Right atrium auricular region (tissue), 2 donors: ENCODE measurements at regions not wholly inside any gene's neighbourhood (a gene's known extent, or its start where the extent isn't known, plus 50 kb on each side); places are given as distances from the start of the nearest gene placed in this dataset.

Experiments used
- DNase-seq: peaks from one replicate; pipeline ENCODE4 v3.0.0-alpha.2; 2019; ENCODE audit warnings: low spot score
- H3K27ac ChIP-seq, 2 donors: fragments of 200-600 bp; sonication (generic); 1 replicate in 1 of 2; 2 replicates in 1 of 2; pipeline ENCODE4 v1.5.1; 2016 to 2019
- H3K27me3 ChIP-seq, 2 donors: fragments of 200-600 bp; sonication (generic); one replicate each; pipeline versions ENCODE4 v1.5.1 to v1.6.0; 2017 to 2019
- H3K36me3 ChIP-seq: fragments of 200-600 bp; sonication (generic); one replicate; pipeline ENCODE4 v1.5.1; 2016
- H3K4me1 ChIP-seq, 2 donors: fragments of 200-600 bp; sonication (generic); one replicate each; pipeline versions ENCODE4 v1.5.1 to v1.6.0; 2017 to 2019
- H3K4me3 ChIP-seq, 2 donors: fragments of 200-600 bp; sonication (generic); 1 replicate in 1 of 2; 2 replicates in 1 of 2; pipeline ENCODE4 v1.5.1; 2017 to 2019; ENCODE audit warnings: mild to moderate bottlenecking in 1 of 2, moderate library complexity in 1 of 2
- H3K9me3 ChIP-seq, 2 donors: fragments of 200-600 bp; sonication (generic); one replicate each; pipeline ENCODE4 v1.5.1; 2019
- TF ChIP-seq, protein P1 (sequence below), 2 donors: fragments of 200-600 bp; sonication (generic); IDR thresholded peaks; one replicate each; pipeline ENCODE4 v1.5.1; 2019; ENCODE audit warnings: antibody characterized with exemption in 2 of 2

DNA sequence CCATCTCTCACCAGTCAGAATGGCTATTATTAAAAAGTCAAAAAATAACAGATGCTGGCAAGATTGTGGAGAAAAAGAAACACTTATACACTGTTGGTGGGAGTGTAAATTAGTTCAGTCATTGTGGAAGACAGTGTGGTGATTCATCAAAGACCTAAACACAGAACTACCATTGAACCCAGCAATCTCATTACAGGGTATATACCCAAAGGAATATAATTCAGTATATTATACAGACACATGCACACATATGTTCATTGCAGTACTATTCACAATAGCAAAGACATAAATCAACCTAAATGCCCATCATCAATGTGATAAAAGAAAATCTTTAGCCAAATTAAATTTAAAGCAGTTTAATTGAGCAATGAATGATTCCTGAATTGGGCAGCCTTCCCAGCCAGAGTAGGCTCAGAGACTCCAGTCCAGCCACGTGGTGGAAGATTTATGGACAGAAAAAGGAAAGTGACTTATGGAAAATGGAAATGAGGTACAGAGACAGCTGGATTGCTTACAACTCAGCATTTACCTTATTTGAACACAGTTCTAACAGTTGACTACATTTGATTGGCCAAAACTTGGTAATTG is 377.1 kb upstream of the SLC39A10 start:
- TF ChIP-seq, protein P1, sequence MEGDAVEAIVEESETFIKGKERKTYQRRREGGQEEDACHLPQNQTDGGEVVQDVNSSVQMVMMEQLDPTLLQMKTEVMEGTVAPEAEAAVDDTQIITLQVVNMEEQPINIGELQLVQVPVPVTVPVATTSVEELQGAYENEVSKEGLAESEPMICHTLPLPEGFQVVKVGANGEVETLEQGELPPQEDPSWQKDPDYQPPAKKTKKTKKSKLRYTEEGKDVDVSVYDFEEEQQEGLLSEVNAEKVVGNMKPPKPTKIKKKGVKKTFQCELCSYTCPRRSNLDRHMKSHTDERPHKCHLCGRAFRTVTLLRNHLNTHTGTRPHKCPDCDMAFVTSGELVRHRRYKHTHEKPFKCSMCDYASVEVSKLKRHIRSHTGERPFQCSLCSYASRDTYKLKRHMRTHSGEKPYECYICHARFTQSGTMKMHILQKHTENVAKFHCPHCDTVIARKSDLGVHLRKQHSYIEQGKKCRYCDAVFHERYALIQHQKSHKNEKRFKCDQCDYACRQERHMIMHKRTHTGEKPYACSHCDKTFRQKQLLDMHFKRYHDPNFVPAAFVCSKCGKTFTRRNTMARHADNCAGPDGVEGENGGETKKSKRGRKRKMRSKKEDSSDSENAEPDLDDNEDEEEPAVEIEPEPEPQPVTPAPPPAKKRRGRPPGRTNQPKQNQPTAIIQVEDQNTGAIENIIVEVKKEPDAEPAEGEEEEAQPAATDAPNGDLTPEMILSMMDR (IDR thresholded peaks at IDR 0.05): no peak

DNA sequence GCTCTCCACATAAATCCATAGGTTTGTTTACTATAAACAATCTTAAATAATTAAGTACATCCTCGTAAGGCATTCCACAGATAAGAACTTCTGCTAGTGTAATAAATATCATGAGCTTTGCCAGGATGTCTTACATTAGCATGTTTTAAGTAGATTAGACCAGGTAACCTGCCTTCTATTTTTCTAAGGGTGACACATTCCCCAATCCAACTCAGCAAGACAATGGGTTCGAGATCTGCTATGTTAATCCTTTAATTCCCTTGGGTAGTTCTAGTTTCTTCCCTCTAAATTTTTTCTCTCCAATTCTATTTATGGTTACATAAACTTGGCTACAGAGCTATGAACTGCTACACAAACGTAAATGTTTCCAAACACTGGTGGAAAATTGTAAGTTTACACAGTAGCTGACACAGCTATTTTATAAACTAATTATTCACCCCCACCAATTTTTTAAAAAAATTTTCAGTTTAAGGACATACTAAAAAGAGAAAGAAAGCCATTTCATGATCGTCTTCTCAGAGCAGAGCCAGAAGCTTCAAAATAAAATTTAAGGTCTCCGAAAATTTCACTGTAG is 386.5 kb upstream of the SLC39A10 start:
- Histone ChIP-seq H3K27ac (no peak overlapping the region), H3K27me3 (no peaks in the 10 kb centered on the region), H3K4me3 (no peak overlapping the region), H3K9me3 (no peaks in the 10 kb centered on the region), H3K36me3 (no peaks in the 10 kb centered on the region), H3K4me1 (no peaks in the 10 kb centered on the region)
- DNase-seq: no peak
- TF ChIP-seq, protein P1 (IDR thresholded peaks at IDR 0.05): no peak

More for the DNA sequence above, 377.1 kb upstream of the SLC39A10 start:
- Histone ChIP-seq H3K27ac (no peak overlapping the region), H3K27me3 (no peaks in the 10 kb centered on the region), H3K4me1 (no peaks in the 10 kb centered on the region), H3K9me3 (no peaks in the 10 kb centered on the region), H3K4me3 (no peak overlapping the region), H3K36me3 (no peaks in the 10 kb centered on the region)
- DNase-seq: no peak

DNA sequence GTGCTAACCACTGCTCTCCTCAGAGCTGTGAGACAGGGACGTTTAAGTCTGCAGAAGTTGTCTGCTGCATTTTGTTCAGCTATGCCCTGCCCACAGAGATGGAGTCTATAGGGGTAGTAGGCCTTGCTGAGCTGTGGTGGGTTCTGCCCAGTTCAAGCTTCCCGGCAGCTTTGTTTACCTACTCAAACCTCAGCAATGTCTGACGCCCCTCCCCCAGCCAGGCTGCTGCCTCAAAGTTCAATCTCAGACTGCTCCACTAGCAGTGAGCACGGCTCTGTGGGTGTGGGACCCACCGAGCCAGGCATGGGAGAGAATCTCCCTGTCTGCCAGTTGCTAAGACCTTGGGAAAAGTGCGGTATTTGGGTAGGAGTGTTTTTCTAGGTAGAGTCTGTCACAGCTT is 387.8 kb upstream of the SLC39A10 start:
- no peaks in the 10 kb centered on the region for H3K36me3 ChIP-seq
- no peaks in the 10 kb centered on the region for H3K9me3 ChIP-seq
- no peaks in the 10 kb centered on the region for H3K4me1 ChIP-seq
- H3K27me3 ChIP-seq: no peaks in the 10 kb centered on the region
- no peak overlapping the region for H3K27ac ChIP-seq
- no peak for DNase-seq
- TF ChIP-seq, protein P1 (IDR thresholded peaks at IDR 0.05): no peak
- H3K4me3 ChIP-seq: no peak overlapping the region

DNA sequence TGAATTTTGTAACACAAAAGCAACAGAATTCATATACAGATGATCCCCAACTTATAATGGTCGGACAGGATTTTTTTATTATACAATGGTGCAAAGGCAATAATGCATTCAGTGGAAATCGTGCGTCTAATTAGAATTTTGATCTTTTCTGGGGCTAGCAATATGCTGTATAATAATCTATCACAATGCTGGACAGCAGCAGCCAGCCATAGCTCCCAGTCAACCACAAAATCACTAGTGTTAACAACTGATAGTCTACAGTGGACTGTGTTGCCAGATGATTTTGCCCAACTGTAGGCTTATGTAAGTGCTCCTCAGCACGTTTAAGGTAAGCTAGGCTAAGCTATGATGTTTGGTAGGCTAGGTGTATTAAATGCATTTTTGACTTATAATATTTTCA is 399.0 kb upstream of the SLC39A10 start:
- TF ChIP-seq, protein P1 (IDR thresholded peaks at IDR 0.05): no peak
- Histone ChIP-seq H3K9me3 (no peaks in the 10 kb centered on the region), H3K27ac (no peak overlapping the region), H3K27me3 (no peaks in the 10 kb centered on the region), H3K4me3 (no peak overlapping the region), H3K4me1 (no peaks in the 10 kb centered on the region), H3K36me3 (no peaks in the 10 kb centered on the region)
- DNase-seq: no peak

DNA sequence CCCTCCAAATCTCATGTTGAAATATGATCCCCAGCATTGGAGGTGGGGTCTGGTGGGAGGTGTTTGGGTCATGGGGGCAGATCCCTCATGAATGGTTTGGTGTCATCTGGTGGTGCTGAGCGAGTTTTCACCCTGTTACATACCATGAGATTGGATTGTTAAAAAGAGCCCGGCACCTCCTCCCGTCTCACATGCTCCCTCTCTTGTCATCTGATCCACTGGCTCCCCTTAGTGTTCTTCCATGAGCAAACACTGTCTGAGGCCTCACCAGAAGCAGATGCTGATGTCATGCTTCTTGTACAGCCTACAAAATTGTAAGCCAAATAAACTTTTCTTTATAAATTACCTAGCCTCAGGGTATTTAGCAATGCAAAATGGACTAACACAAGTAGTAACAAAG is 405.0 kb upstream of the SLC39A10 start:
- TF ChIP-seq, protein P1 (IDR thresholded peaks at IDR 0.05): no peak
- Histone ChIP-seq H3K36me3 (no peaks in the 10 kb centered on the region), H3K4me3 (no peak overlapping the region), H3K27me3 (no peaks in the 10 kb centered on the region), H3K9me3 (peaks cover 0 to 18% of the 10 kb centered on the region in 2 donors), H3K4me1 (no peaks in the 10 kb centered on the region), H3K27ac (no peak overlapping the region)
- DNase-seq: no peak

DNA sequence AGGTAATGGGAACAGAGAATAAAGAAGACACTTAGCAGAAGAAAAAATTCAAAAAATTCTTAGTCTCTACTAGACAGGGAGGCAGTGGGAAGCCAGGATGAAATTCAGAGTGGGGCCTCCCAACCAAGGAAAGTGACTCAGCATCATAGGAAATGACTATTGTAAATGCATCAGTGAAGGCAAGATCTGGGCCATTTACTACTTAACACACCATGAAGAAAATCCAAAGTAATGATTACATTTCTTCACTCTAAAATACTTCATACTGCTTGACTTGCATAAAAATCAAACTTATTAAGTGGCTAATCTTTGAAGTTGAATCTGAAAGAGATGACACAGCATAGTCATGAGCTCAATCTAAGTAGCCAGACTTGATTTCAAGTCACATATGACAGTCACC is 405.8 kb upstream of the SLC39A10 start:
- Histone ChIP-seq H3K36me3 (no peaks in the 10 kb centered on the region), H3K27me3 (no peaks in the 10 kb centered on the region), H3K4me1 (no peaks in the 10 kb centered on the region), H3K9me3 (peaks cover 0 to 21% of the 10 kb centered on the region in 2 donors), H3K4me3 (no peak overlapping the region), H3K27ac (no peak overlapping the region)
- no peak for DNase-seq
- TF ChIP-seq, protein P1 (IDR thresholded peaks at IDR 0.05): no peak
